Esophagus muscularis mucosa (tissue), 4 donors: ENCODE measurements at regions not wholly inside any gene's neighbourhood (a gene's known extent, or its start where the extent isn't known, plus 50 kb on each side); places are given as distances from the start of the nearest gene placed in this dataset.

Experiments
- CTCF ChIP-seq, 3 experiments: fragments of 200-600 bp in 2 of 3; fragments of 450-650 bp in 1 of 3; sonication (generic) in 2 of 3; IDR thresholded peaks; one replicate each; pipeline ENCODE4 v1.5.1; 2017 to 2019; ENCODE audit warnings: antibody characterized with exemption in 3 of 3, mild to moderate bottlenecking in 2 of 3, moderate library complexity in 1 of 3
- EP300 ChIP-seq: sonication (generic); formaldehyde crosslinking; IDR thresholded peaks from one replicate; pipeline ENCODE4 v1.6.1; 2017; ENCODE audit warnings: antibody characterized with exemption
- POLR2A ChIP-seq: fragments of 450-650 bp; IDR thresholded peaks from one replicate; pipeline ENCODE4 v1.6.1; 2017; ENCODE audit warnings: antibody characterized with exemption, moderate library complexity, mild to moderate bottlenecking, low read depth
- POLR2AphosphoS5 ChIP-seq, 2 donors: sonication (generic); formaldehyde crosslinking; IDR thresholded peaks; one replicate each; pipeline ENCODE4 v1.6.1; 2017; ENCODE audit warnings: antibody characterized with exemption in 2 of 2

DNA sequence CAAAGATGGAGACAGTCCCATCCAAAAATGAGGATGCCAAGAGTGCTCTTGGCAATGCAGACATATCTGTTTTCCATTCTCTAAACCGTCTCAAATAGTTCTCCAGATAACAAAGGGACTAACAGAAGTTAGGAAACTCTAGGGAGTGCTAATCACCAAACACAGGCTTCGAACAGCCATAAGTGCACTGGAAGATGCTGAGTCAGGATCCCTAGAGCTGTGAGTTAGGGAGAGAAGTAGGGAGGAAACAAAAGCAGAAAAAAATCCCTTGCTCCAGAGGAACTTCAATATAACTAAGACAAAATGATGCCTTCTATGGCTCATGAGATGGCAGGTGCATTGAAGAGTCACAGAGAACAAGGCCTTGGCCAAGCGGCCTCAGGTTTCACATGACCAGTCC lies 251.0 kb upstream of the PPARGC1A start:
- TF ChIP-seq POLR2AphosphoS5 (IDR thresholded peaks at IDR 0.05) (no peak), CTCF (IDR thresholded peaks at IDR 0.05) (no peak), POLR2A (no peak), EP300 (no peak)
